Duodenal mucosa (tissue), 2 donors: ENCODE measurements at regions not wholly inside any gene's neighbourhood (a gene's known extent, or its start where the extent isn't known, plus 50 kb on each side); places are given as distances from the start of the nearest gene placed in this dataset.
"Not testable (repeated sequence)": the region's sequence is repeated elsewhere in the genome, so short reads cannot be mapped to it uniquely, and the experiment has no call there.

Experiments used
- H3K27ac ChIP-seq: one replicate; pipeline ENCODE4 v1.7.0; 2013; ENCODE audit warnings: low read depth, low read length
- H3K27me3 ChIP-seq, 2 donors: one replicate each; pipeline ENCODE4 v1.7.0; 2013; ENCODE audit warnings: low read length in 2 of 2, control low read depth in 1 of 2; ENCODE audit not compliant: insufficient read depth in 2 of 2, control insufficient read depth in 1 of 2
- H3K36me3 ChIP-seq, 2 donors: one replicate each; pipeline ENCODE4 v1.7.0; 2013; ENCODE audit warnings: low read length in 2 of 2, control low read depth in 1 of 2; ENCODE audit not compliant: insufficient read depth in 2 of 2, control insufficient read depth in 1 of 2
- H3K4me1 ChIP-seq, 2 donors: one replicate each; pipeline ENCODE4 v1.7.0; 2013; ENCODE audit warnings: low read length in 2 of 2, control low read depth in 1 of 2; ENCODE audit not compliant: insufficient read depth in 2 of 2, control insufficient read depth in 1 of 2
- H3K4me3 ChIP-seq, 2 donors: one replicate each; pipeline ENCODE4 v1.7.0; 2013; ENCODE audit warnings: low read length in 2 of 2, low read depth in 1 of 2
- H3K9ac ChIP-seq, 2 donors: one replicate each; pipeline ENCODE4 v1.7.0; 2013; ENCODE audit warnings: low read length in 2 of 2, low read depth in 1 of 2
- H3K9me3 ChIP-seq, 2 donors: one replicate each; pipeline ENCODE4 v1.7.0; 2013; ENCODE audit warnings: low read length in 2 of 2, control low read depth in 1 of 2; ENCODE audit not compliant: control insufficient read depth in 1 of 2

GRCh38 chr18:38756436-38756835, 1190.8 kb upstream of the CELF4 start:
- H3K9me3 ChIP-seq: no peaks in the 10 kb centered on the region
- no peaks in the 10 kb centered on the region for H3K27me3 ChIP-seq
- H3K27ac ChIP-seq: no peak overlapping the region
- H3K4me1 ChIP-seq: no peaks in the 10 kb centered on the region
- H3K4me3 ChIP-seq: no peak overlapping the region
- H3K36me3 ChIP-seq: no peaks in the 10 kb centered on the region
- H3K9ac ChIP-seq: no peak overlapping the region

GRCh38 chr18:38752430-38752829, 1186.8 kb upstream of the CELF4 start:
- no peak overlapping the region for H3K27ac ChIP-seq

GRCh38 chr18:38751898-38752297, 1186.3 kb upstream of the CELF4 start:
- H3K36me3 ChIP-seq: no peaks in the 10 kb centered on the region

More at GRCh38 chr18:38752430-38752829, 1186.8 kb upstream of the CELF4 start:
- Histone ChIP-seq H3K36me3 (no peaks in the 10 kb centered on the region), H3K9ac (no peak overlapping the region), H3K4me3 (no peak overlapping the region), H3K4me1 (no peaks in the 10 kb centered on the region), H3K9me3 (no peaks in the 10 kb centered on the region), H3K27me3 (no peaks in the 10 kb centered on the region)

GRCh38 chr18:38751211-38751610, 1185.6 kb upstream of the CELF4 start:
- no peaks in the 10 kb centered on the region for H3K4me1 ChIP-seq
- no peak overlapping the region for H3K4me3 ChIP-seq
- no peaks in the 10 kb centered on the region for H3K36me3 ChIP-seq

More at GRCh38 chr18:38751898-38752297, 1186.3 kb upstream of the CELF4 start:
- H3K9me3 ChIP-seq: no peaks in the 10 kb centered on the region
- no peak overlapping the region for H3K4me3 ChIP-seq
- no peak overlapping the region for H3K9ac ChIP-seq
- H3K27me3 ChIP-seq: no peaks in the 10 kb centered on the region
- H3K27ac ChIP-seq: no peak overlapping the region
- H3K4me1 ChIP-seq: no peaks in the 10 kb centered on the region

GRCh38 chr18:38750751-38751150, 1185.2 kb upstream of the CELF4 start:
- no peaks in the 10 kb centered on the region for H3K36me3 ChIP-seq
- no peak overlapping the region for H3K4me3 ChIP-seq
- H3K27me3 ChIP-seq: no peaks in the 10 kb centered on the region
- no peaks in the 10 kb centered on the region for H3K4me1 ChIP-seq
- no peaks in the 10 kb centered on the region for H3K9me3 ChIP-seq
- H3K9ac ChIP-seq: no peak overlapping the region
- H3K27ac ChIP-seq: no peak overlapping the region

More at GRCh38 chr18:38751211-38751610, 1185.6 kb upstream of the CELF4 start:
- H3K9ac ChIP-seq: no peak overlapping the region
- no peaks in the 10 kb centered on the region for H3K27me3 ChIP-seq
- H3K27ac ChIP-seq: no peak overlapping the region
- H3K9me3 ChIP-seq: no peaks in the 10 kb centered on the region

GRCh38 chr18:38747153-38747552, 1181.6 kb upstream of the CELF4 start:
- Histone ChIP-seq H3K27ac (no peak overlapping the region), H3K4me1 (no peaks in the 10 kb centered on the region), H3K4me3 (no peak overlapping the region), H3K36me3 (no peaks in the 10 kb centered on the region), H3K9ac (no peak overlapping the region), H3K27me3 (no peaks in the 10 kb centered on the region), H3K9me3 (no peaks in the 10 kb centered on the region)

- not testable (repeated sequence) for H3K27me3 ChIP-seq, H3K4me1 ChIP-seq, H3K4me3 ChIP-seq, H3K27ac ChIP-seq, H3K36me3 ChIP-seq, H3K9me3 ChIP-seq, H3K9ac ChIP-seq
Observed at GRCh38 chr18:38720181-38720580, 1154.6 kb upstream of the CELF4 start.

- Histone ChIP-seq H3K9ac (no peak overlapping the region), H3K4me3 (no peak overlapping the region), H3K27me3 (no peaks in the 10 kb centered on the region), H3K9me3 (peaks cover 0 to 2% of the 10 kb centered on the region in 2 donors), H3K4me1 (no peaks in the 10 kb centered on the region), H3K27ac (no peak overlapping the region), H3K36me3 (no peaks in the 10 kb centered on the region)
Observed at GRCh38 chr18:38718365-38718901, 1152.8 kb upstream of the CELF4 start.

GRCh38 chr18:38709122-38709521, 1143.5 kb upstream of the CELF4 start:
- H3K4me1 ChIP-seq: no peaks in the 10 kb centered on the region
- H3K4me3 ChIP-seq: no peak overlapping the region
- no peaks in the 10 kb centered on the region for H3K9me3 ChIP-seq
- no peak overlapping the region for H3K9ac ChIP-seq
- no peaks in the 10 kb centered on the region for H3K36me3 ChIP-seq
- no peak overlapping the region for H3K27ac ChIP-seq
- H3K27me3 ChIP-seq: no peaks in the 10 kb centered on the region

GRCh38 chr18:38706373-38706772, 1140.8 kb upstream of the CELF4 start:
- Histone ChIP-seq H3K36me3 (no peaks in the 10 kb centered on the region), H3K9ac (no peak overlapping the region), H3K27ac (no peak overlapping the region), H3K27me3 (no peaks in the 10 kb centered on the region), H3K4me3 (no peak overlapping the region), H3K9me3 (no peaks in the 10 kb centered on the region), H3K4me1 (no peaks in the 10 kb centered on the region)

GRCh38 chr18:38698088-38698487, 1132.5 kb upstream of the CELF4 start:
- H3K4me3 ChIP-seq: no peak overlapping the region
- H3K36me3 ChIP-seq: no peaks in the 10 kb centered on the region
- H3K4me1 ChIP-seq: no peaks in the 10 kb centered on the region
- H3K27ac ChIP-seq: no peak overlapping the region
- no peak overlapping the region for H3K9ac ChIP-seq
- H3K27me3 ChIP-seq: no peaks in the 10 kb centered on the region
- H3K9me3 ChIP-seq: no peaks in the 10 kb centered on the region
